HCT116 (cell line): ENCODE measurements at regions not wholly inside any gene's neighbourhood (a gene's known extent, or its start where the extent isn't known, plus 50 kb on each side); places are given as distances from the start of the nearest gene placed in this dataset.

ENCODE experiments used
- ATAC-seq: fragments of 200-7000 bp; cut with Tn5 transposase; 2 replicates; pipeline ENCODE4 v1.9.1; 2020; ENCODE audit warnings: mild to moderate bottlenecking, moderate library complexity
- BruUV-seq: library from RNA; stranded (reverse); fragments of 400-500 nt; replicated peaks from 2 replicates; lab custom pipeline; 2021; lab: Mats Ljungman, UMichigan
- CTCF ChIA-PET: fragments of 300-600 bp; sonication (Branson Sonifier 250); formaldehyde crosslinking; loops from one replicate; lab custom pipeline; 2021; ENCODE audit warnings: antibody characterized with exemption; lab: Charles Lee
- POLR2A ChIA-PET: fragments of 300-600, 350-600 bp; sonication (Branson Sonifier 250); formaldehyde crosslinking; loops from one replicate; lab custom pipeline; 2021; ENCODE audit warnings: antibody characterized with exemption; lab: Charles Lee
- RAD21 ChIA-PET, 2 experiments: fragments of 300-600 bp; sonication (Branson Sonifier 250); formaldehyde crosslinking; loops; one replicate each; lab custom pipeline; 2023; ENCODE audit warnings: low total read pairs in 2 of 2; ENCODE audit not compliant: uncharacterized antibody in 2 of 2, unreplicated experiment in 2 of 2, low non-redundant PET in 1 of 2; lab: Charles Lee
- DNase-seq: peaks from one replicate; pipeline ENCODE4 v3.0.0-alpha.2; 2010; ENCODE audit warnings: low read depth, low spot score
- H2AFZ ChIP-seq: fragments of 200-600 bp; shearing (Covaris generic), sonication (generic); 2 replicates; pipeline ENCODE4 v1.6.1; 2017; ENCODE audit warnings: low read depth, mixed run types, mixed read lengths, antibody characterized with exemption, low read length; ENCODE audit not compliant: poor library complexity, severe bottlenecking
- H3K27ac ChIP-seq: 2 replicates; pipeline ENCODE4 v1.5.1; 2012; ENCODE audit warnings: low read depth, low read length
- H3K27me3 ChIP-seq: fragments of 200-600 bp; sonication (generic); 2 replicates; pipeline ENCODE4 v1.6.1; 2016; ENCODE audit warnings: mixed run types, low read length, mixed read lengths; ENCODE audit not compliant: insufficient read depth
- H3K36me3 ChIP-seq, 2 experiments: fragments of 200-500 bp in 1 of 2; fragments of 200-600 bp in 1 of 2; sonication (Bioruptor generic) in 1 of 2; sonication (generic) in 1 of 2; 2 replicates each; pipeline versions ENCODE4 v1.5.1 to v1.6.1; 2014 to 2016; ENCODE audit warnings: low read length in 2 of 2, inconsistent platforms in 1 of 2, mixed read lengths in 1 of 2, mixed run types in 1 of 2; ENCODE audit not compliant: insufficient read depth in 2 of 2, control insufficient read depth in 1 of 2
- H3K4me1 ChIP-seq, 2 experiments: fragments of 200-600 bp in 1 of 2; sonication (generic) in 1 of 2; 2 replicates each; pipeline versions ENCODE4 v1.5.1 to v1.6.1; 2012 to 2017; ENCODE audit warnings: low read length in 2 of 2, inconsistent platforms in 1 of 2, mild to moderate bottlenecking in 1 of 2, mixed read lengths in 1 of 2, mixed run types in 1 of 2, moderate library complexity in 1 of 2; ENCODE audit not compliant: insufficient read depth in 2 of 2, control insufficient read depth in 1 of 2
- H3K4me2 ChIP-seq: fragments of 200-600 bp; sonication (generic); 2 replicates; pipeline ENCODE4 v1.6.1; 2017; ENCODE audit warnings: mixed run types, low read length, mixed read lengths
- H3K4me3 ChIP-seq, 2 experiments: fragments of 200-600 bp in 1 of 2; sonication (generic) in 1 of 2; replicated peaks in 1 of 2; 2 replicates each; pipeline ENCODE4 v1.5.1; 2011 to 2016; ENCODE audit warnings: low read length in 2 of 2, control low read depth in 1 of 2, low read depth in 1 of 2, mild to moderate bottlenecking in 1 of 2, mixed read lengths in 1 of 2, mixed run types in 1 of 2
- H3K79me2 ChIP-seq: fragments of 200-600 bp; sonication (generic); 2 replicates; pipeline ENCODE4 v1.6.1; 2017; ENCODE audit warnings: mild to moderate bottlenecking, mixed run types, low read length, moderate library complexity, mixed read lengths; ENCODE audit not compliant: insufficient read depth
- H3K9ac ChIP-seq: fragments of 200-600 bp; sonication (generic); 2 replicates; pipeline ENCODE4 v1.6.1; 2016; ENCODE audit warnings: low read length, mixed read lengths
- H3K9me2 ChIP-seq: fragments of 200-600 bp; sonication (generic), shearing (Covaris generic); 2 replicates; pipeline ENCODE4 v1.6.1; 2017; ENCODE audit warnings: mixed run types, mild to moderate bottlenecking, moderate library complexity; ENCODE audit not compliant: insufficient read depth
- H3K9me3 ChIP-seq, 2 experiments: fragments of 200-500 bp in 1 of 2; fragments of 200-600 bp in 1 of 2; sonication (Bioruptor generic) in 1 of 2; sonication (generic) in 1 of 2; 2 replicates each; pipeline ENCODE4 v1.6.1; 2014 to 2017; ENCODE audit warnings: low read length in 2 of 2, mixed read lengths in 2 of 2, inconsistent platforms in 1 of 2, low read depth in 1 of 2, mild to moderate bottlenecking in 1 of 2, mixed run types in 1 of 2, moderate library complexity in 1 of 2; ENCODE audit not compliant: control insufficient read depth in 1 of 2, insufficient read depth in 1 of 2
- H4K20me1 ChIP-seq: fragments of 200-600 bp; sonication (generic), shearing (Covaris generic); 2 replicates; pipeline ENCODE4 v1.6.1; 2017; ENCODE audit warnings: mixed run types, mild to moderate bottlenecking, moderate library complexity; ENCODE audit not compliant: insufficient read depth
- ATF3 ChIP-seq: IDR thresholded peaks from 2 replicates; pipeline ENCODE4 v1.6.1; 2012
- CBX3 ChIP-seq: IDR thresholded peaks from 2 replicates; pipeline ENCODE4 v1.6.1; 2012; ENCODE audit warnings: low read depth
- CEBPB ChIP-seq: IDR thresholded peaks from 2 replicates; pipeline ENCODE4 v1.6.1; 2012; ENCODE audit warnings: low read depth
- EGR1 ChIP-seq: IDR thresholded peaks from 2 replicates; pipeline ENCODE4 v1.6.1; 2012; ENCODE audit warnings: low read depth
- ELF1 ChIP-seq: IDR thresholded peaks from 2 replicates; pipeline ENCODE4 v1.6.1; 2012; ENCODE audit warnings: low read depth, borderline replicate concordance
- EZH2 ChIP-seq: fragments of 200-600 bp; sonication (generic); IDR thresholded peaks from 2 replicates; pipeline ENCODE4 v1.6.1; 2017; ENCODE audit warnings: antibody characterized with exemption, mixed run types
- EZH2phosphoT487 ChIP-seq: fragments of 200-600 bp; IDR thresholded peaks from 2 replicates; pipeline ENCODE4 v1.6.1; 2018; ENCODE audit warnings: antibody characterized with exemption, borderline replicate concordance
- FOSL1 ChIP-seq: IDR thresholded peaks from 2 replicates; pipeline ENCODE4 v1.6.1; 2012; ENCODE audit warnings: low read depth
- JUND ChIP-seq: IDR thresholded peaks from 2 replicates; pipeline ENCODE4 v1.6.1; 2012
- POLR2A ChIP-seq: IDR thresholded peaks from 2 replicates; pipeline ENCODE4 v1.7.0; 2011; ENCODE audit warnings: borderline replicate concordance; ENCODE audit not compliant: insufficient read depth, insufficient read length; ENCODE audit errors: extremely low read depth
- POLR2AphosphoS5 ChIP-seq: IDR thresholded peaks from 2 replicates; pipeline ENCODE4 v1.6.1; 2011; ENCODE audit warnings: mild to moderate bottlenecking, low read depth, low read length, moderate library complexity
- RAD21 ChIP-seq: IDR thresholded peaks from 2 replicates; pipeline ENCODE4 v1.6.1; 2012; ENCODE audit warnings: low read depth, mild to moderate bottlenecking
- REST ChIP-seq: IDR thresholded peaks from 2 replicates; pipeline ENCODE4 v1.6.1; 2012; ENCODE audit warnings: low read depth
- SP1 ChIP-seq: IDR thresholded peaks from 2 replicates; pipeline ENCODE4 v1.6.1; 2012; ENCODE audit warnings: low read depth
- SRF ChIP-seq: IDR thresholded peaks from 2 replicates; pipeline ENCODE4 v1.6.1; 2012; ENCODE audit warnings: low read depth
- TCF7L2 ChIP-seq: IDR thresholded peaks from 2 replicates; pipeline ENCODE4 v1.7.0; 2011; ENCODE audit warnings: borderline replicate concordance, inconsistent platforms; ENCODE audit not compliant: insufficient read depth, insufficient read length; ENCODE audit errors: extremely low read depth
- YY1 ChIP-seq: IDR thresholded peaks from 2 replicates; pipeline ENCODE4 v1.6.1; 2011; ENCODE audit warnings: low read length, low read depth, moderate library complexity, mild to moderate bottlenecking; ENCODE audit not compliant: insufficient replicate concordance; ENCODE audit errors: extremely low read depth
- ZBTB33 ChIP-seq: IDR thresholded peaks from 2 replicates; pipeline ENCODE4 v1.6.1; 2011; ENCODE audit warnings: mild to moderate bottlenecking, low read length, moderate library complexity; ENCODE audit not compliant: insufficient replicate concordance; ENCODE audit errors: extremely low read depth
- ZFX ChIP-seq: fragments of 450-650 bp; IDR thresholded peaks from 2 replicates; pipeline ENCODE4 v1.6.1; 2017
- intact Hi-C: fragments of 100-400 bp; cut with micrococcal nuclease; formaldehyde crosslinking; loops from 2 replicates; pipeline ENCODE4 v1.10.0; 2022
- TF ChIP-seq, protein P1 (sequence below): IDR thresholded peaks from 2 replicates; pipeline ENCODE4 v1.6.1; 2012

- H3K79me2 ChIP-seq, result no peaks in the 10 kb centered on the region
- H3K4me1 ChIP-seq, result no peaks in the 10 kb centered on the region
- no peaks in the 10 kb centered on the region for H4K20me1 ChIP-seq
- no peak for ATAC-seq
- no peak overlapping the region for H3K4me3 ChIP-seq
- no peak overlapping the region for H3K27ac ChIP-seq
- BruUV-seq, result no TSS peak
- H2AFZ ChIP-seq, result no peak overlapping the region
- H3K9me2 ChIP-seq, result no peaks in the 10 kb centered on the region
- no peaks in the 10 kb centered on the region for H3K36me3 ChIP-seq
- ChIA-PET CTCF (no interaction called here), POLR2A (no interaction called here), RAD21 (no interaction called here)
- H3K9ac ChIP-seq, result no peak overlapping the region
- TF ChIP-seq YY1, result no peak
- no peak for TF ChIP-seq TCF7L2
- no peak for TF ChIP-seq ATF3
- no peak for TF ChIP-seq SRF
- TF ChIP-seq EZH2phosphoT487, result no peak
- TF ChIP-seq RAD21, result no peak
- TF ChIP-seq REST, result no peak
- no peak for TF ChIP-seq ELF1
- no peak for TF ChIP-seq SP1
- no peak for TF ChIP-seq CEBPB
- no peak for TF ChIP-seq FOSL1
- no peak for TF ChIP-seq POLR2A
- TF ChIP-seq EGR1, result no peak
- no peak for TF ChIP-seq JUND
- TF ChIP-seq ZFX, result no peak
- TF ChIP-seq, protein P1, sequence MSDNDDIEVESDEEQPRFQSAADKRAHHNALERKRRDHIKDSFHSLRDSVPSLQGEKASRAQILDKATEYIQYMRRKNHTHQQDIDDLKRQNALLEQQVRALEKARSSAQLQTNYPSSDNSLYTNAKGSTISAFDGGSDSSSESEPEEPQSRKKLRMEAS, result no peak
- TF ChIP-seq CBX3, result no peak
- TF ChIP-seq POLR2AphosphoS5, result no peak
- TF ChIP-seq EZH2, result no peak
- TF ChIP-seq ZBTB33, result no peak
- no peaks in the 10 kb centered on the region for H3K9me3 ChIP-seq
- no peak overlapping the region for H3K4me2 ChIP-seq
- intact Hi-C loops, result no loop called here
- no peaks in the 10 kb centered on the region for H3K27me3 ChIP-seq
- no peak for DNase-seq
Measured at GRCh38 chr13:75181906-75182305, 300.1 kb downstream of the TBC1D4 start.
